ENCODE measurements at regions not wholly inside any gene's neighbourhood (a gene's known extent, or its start where the extent isn't known, plus 50 kb on each side); places are given as distances from the start of the nearest gene placed in this dataset.

- no peak for TF ChIP-seq CTCF (conservative IDR thresholded peaks at IDR 0.05)
- no peak for TF ChIP-seq EZH2 (IDR thresholded peaks at IDR 0.05; ENCODE audit: low read depth)
These were observed 70.6 kb upstream of the PHACTR2 start for GRCh38 chr6:143607168-143607567.
